ENCODE measurements at regions not wholly inside any gene's neighbourhood (a gene's known extent, or its start where the extent isn't known, plus 50 kb on each side); places are given as distances from the start of the nearest gene placed in this dataset.
"Not testable (repeated sequence)": the region's sequence is repeated elsewhere in the genome, so short reads cannot be mapped to it uniquely, and the experiment has no call there.

DNA sequence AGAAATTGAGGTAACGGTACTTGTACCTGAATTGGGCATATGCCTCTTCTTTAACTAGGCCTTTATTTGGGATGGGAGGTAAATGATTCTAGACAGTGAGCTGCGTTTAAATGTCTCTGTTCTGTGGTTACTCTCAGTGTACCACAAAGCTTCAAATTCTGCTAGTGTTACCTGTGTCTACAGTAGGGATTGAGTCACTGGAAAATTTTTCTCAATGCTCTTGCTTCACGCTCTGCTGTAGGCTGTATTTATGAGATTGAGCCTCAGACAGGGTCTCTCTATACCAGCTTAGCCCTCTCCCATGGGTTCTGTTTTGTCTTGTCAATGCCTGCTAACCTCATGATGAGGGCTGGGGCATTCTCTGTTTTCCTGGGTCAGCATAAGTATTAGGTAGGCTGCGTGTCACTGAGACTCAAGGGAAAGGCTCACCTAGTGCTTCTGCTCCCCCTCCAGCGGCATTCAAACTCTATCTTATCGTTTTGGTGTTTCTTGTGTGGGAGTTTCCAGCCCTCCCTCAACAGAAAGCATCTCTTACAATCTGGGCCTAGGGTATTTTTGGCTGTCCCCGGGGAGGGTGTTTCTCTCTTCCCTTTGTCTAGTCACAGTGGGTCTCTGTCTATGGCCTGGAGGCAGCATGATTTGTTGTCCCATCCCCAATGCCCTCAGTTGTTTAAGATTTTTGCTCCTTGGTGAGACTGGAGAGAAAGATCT is 285.8 kb downstream of the ADGRD1 start:
- H2AK5ac ChIP-seq (ENCODE audit: low read length), result no peak overlapping the region
- H3K27ac ChIP-seq (ENCODE audit: low read depth, low read length), result no peak overlapping the region
- H3K79me1 ChIP-seq (ENCODE audit: low read length), result no peaks in the 10 kb centered on the region
- H3K27me3 ChIP-seq (ENCODE audit: insufficient read depth, low read length), result no peaks in the 10 kb centered on the region
- H4K8ac ChIP-seq (ENCODE audit: low read depth, low read length), result no peak overlapping the region
- no peak overlapping the region for H3K18ac ChIP-seq (ENCODE audit: low read length)
- H2BK120ac ChIP-seq (ENCODE audit: insufficient read depth, low read length, poor library complexity), result no peak overlapping the region
- no peak overlapping the region for H3K4ac ChIP-seq (ENCODE audit: low read depth, low read length)
- no peak overlapping the region for H3K14ac ChIP-seq (ENCODE audit: low read length)
- peaks cover 4% of the 10 kb centered on the region for H3K9me3 ChIP-seq (ENCODE audit: insufficient read depth, low read depth, low read length)
- no peaks in the 10 kb centered on the region for H3K79me2 ChIP-seq (ENCODE audit: control insufficient read depth, insufficient read depth, low read length, poor library complexity)
- no peaks in the 10 kb centered on the region for H3K4me1 ChIP-seq (ENCODE audit: control insufficient read depth in 1 of 2, insufficient read depth in 2 of 2, low read length in 2 of 2)
- no peak overlapping the region for H4K91ac ChIP-seq (ENCODE audit: low read depth, low read length)
- no peaks in the 10 kb centered on the region for H3K36me3 ChIP-seq (ENCODE audit: control insufficient read depth in 1 of 2, insufficient read depth in 2 of 2, low read length in 2 of 2)
- no peak overlapping the region for H4K12ac ChIP-seq (ENCODE audit: low read depth, low read length)
- H3K4me2 ChIP-seq (ENCODE audit: low read length), result no peak overlapping the region
- no peak overlapping the region for H3K4me3 ChIP-seq (ENCODE audit: low read depth, low read length)
- no peak overlapping the region for H2BK12ac ChIP-seq (ENCODE audit: low read length)
- no peak overlapping the region for H3K9ac ChIP-seq (ENCODE audit: low read length)
- no CpG with 5 or more reads among the region's 7 CpGs for WGBS (ENCODE audit: extremely low coverage, insufficient coverage, insufficient read length)
- H2BK5ac ChIP-seq (ENCODE audit: low read depth, low read length, poor library complexity), result no peak overlapping the region
- no peak overlapping the region for H3K23ac ChIP-seq (ENCODE audit: low read length)
- H2AFZ ChIP-seq (ENCODE audit: insufficient read depth, low read length, poor library complexity), result no peak overlapping the region
- no peak for DNase-seq

DNA sequence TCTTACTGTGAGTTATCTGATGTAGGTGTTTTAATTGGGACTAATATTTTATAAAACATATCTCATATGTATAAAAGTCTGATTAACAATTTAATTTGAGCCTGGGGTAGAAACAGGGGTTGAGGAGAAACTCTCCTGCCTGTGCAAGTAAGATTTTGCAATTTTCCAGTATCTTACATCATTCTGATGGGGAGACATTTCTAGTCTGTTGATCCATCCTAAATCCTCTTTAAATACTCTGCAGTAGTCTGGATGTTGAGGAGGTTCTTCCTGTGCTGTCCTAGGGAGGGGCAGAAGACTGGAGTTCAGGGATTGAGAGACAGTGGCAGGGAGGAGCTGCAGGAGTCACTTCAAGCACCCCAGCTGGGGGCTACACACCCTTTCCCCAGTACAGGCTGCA is 287.8 kb downstream of the ADGRD1 start:
- H2AFZ ChIP-seq (ENCODE audit: insufficient read depth, low read length, poor library complexity), result no peak overlapping the region
- H3K79me2 ChIP-seq (ENCODE audit: control insufficient read depth, insufficient read depth, low read length, poor library complexity), result no peaks in the 10 kb centered on the region
- H3K9me3 ChIP-seq (ENCODE audit: insufficient read depth, low read depth, low read length), result peaks cover 4% of the 10 kb centered on the region
- H3K4me2 ChIP-seq (ENCODE audit: low read length), result no peak overlapping the region
- H4K8ac ChIP-seq (ENCODE audit: low read depth, low read length), result no peak overlapping the region
- H3K18ac ChIP-seq (ENCODE audit: low read length), result no peak overlapping the region
- H2BK12ac ChIP-seq (ENCODE audit: low read length), result no peak overlapping the region
- no peaks in the 10 kb centered on the region for H3K27me3 ChIP-seq (ENCODE audit: insufficient read depth, low read length)
- no peak overlapping the region for H3K23ac ChIP-seq (ENCODE audit: low read length)
- no peak overlapping the region for H3K4ac ChIP-seq (ENCODE audit: low read depth, low read length)
- H3K36me3 ChIP-seq (ENCODE audit: control insufficient read depth in 1 of 2, insufficient read depth in 2 of 2, low read length in 2 of 2), result no peaks in the 10 kb centered on the region
- no peak for DNase-seq
- H3K4me3 ChIP-seq (ENCODE audit: low read depth, low read length), result no peak overlapping the region
- no peak overlapping the region for H2AK5ac ChIP-seq (ENCODE audit: low read length)
- H2BK5ac ChIP-seq (ENCODE audit: low read depth, low read length, poor library complexity), result no peak overlapping the region
- H4K91ac ChIP-seq (ENCODE audit: low read depth, low read length), result no peak overlapping the region
- no peak overlapping the region for H4K12ac ChIP-seq (ENCODE audit: low read depth, low read length)
- no peak overlapping the region for H3K14ac ChIP-seq (ENCODE audit: low read length)
- H2BK120ac ChIP-seq (ENCODE audit: insufficient read depth, low read length, poor library complexity), result no peak overlapping the region
- no peak overlapping the region for H3K9ac ChIP-seq (ENCODE audit: low read length)
- H3K27ac ChIP-seq (ENCODE audit: low read depth, low read length), result no peak overlapping the region
- H3K4me1 ChIP-seq (ENCODE audit: control insufficient read depth in 1 of 2, insufficient read depth in 2 of 2, low read length in 2 of 2), result no peaks in the 10 kb centered on the region
- no peaks in the 10 kb centered on the region for H3K79me1 ChIP-seq (ENCODE audit: low read length)

DNA sequence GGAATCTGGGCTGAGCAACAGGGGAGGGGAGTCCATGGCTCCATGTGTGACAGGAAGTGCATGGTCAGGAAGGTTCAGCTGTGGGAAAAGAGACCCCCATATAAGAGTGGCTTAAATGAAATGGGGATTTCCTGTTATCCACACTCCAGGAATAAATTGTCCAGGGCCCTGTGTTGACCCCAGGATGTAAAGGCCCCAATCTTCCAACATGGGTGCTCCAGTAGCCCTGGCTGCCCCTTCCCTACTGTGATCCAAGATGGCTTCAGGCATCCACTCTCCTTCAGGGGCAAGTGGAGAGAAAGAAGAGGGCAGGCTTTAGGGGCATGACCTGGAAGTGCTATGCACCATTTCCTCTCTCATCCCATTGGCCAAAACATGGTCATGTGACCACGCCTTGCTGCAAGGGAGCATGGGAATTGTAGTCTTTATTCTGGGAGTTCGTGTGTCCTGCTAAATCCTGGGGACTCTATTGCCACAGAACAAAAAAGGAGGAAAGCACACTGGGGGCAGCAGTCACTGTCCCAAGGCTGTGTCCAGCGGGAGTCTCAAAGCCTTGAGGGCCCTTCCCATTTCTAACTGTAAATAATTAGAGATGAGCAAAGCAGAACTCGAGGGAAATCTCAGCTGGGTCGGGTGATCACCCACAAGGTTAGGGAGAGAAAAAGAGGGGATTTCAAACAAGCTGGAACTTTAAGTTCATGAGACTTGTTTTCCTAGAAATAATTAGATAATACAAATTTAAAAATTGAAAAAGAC is 289.2 kb downstream of the ADGRD1 start:
- no peak overlapping the region for H3K27ac ChIP-seq (ENCODE audit: low read depth, low read length)
- H3K4me2 ChIP-seq (ENCODE audit: low read length), result no peak overlapping the region
- H4K8ac ChIP-seq (ENCODE audit: low read depth, low read length), result no peak overlapping the region
- DNase-seq, result no peak
- H3K27me3 ChIP-seq (ENCODE audit: insufficient read depth, low read length), result no peaks in the 10 kb centered on the region
- H2BK120ac ChIP-seq (ENCODE audit: insufficient read depth, low read length, poor library complexity), result no peak overlapping the region
- H4K12ac ChIP-seq (ENCODE audit: low read depth, low read length), result no peak overlapping the region
- H3K9ac ChIP-seq (ENCODE audit: low read length), result no peak overlapping the region
- H3K36me3 ChIP-seq (ENCODE audit: control insufficient read depth in 1 of 2, insufficient read depth in 2 of 2, low read length in 2 of 2), result no peaks in the 10 kb centered on the region
- H4K91ac ChIP-seq (ENCODE audit: low read depth, low read length), result no peak overlapping the region
- no peaks in the 10 kb centered on the region for H3K79me1 ChIP-seq (ENCODE audit: low read length)
- no peak overlapping the region for H3K18ac ChIP-seq (ENCODE audit: low read length)
- H2BK5ac ChIP-seq (ENCODE audit: low read depth, low read length, poor library complexity), result no peak overlapping the region
- no CpG with 5 or more reads among the region's 5 CpGs for WGBS (ENCODE audit: extremely low coverage, insufficient coverage, insufficient read length)
- no peak overlapping the region for H2AK5ac ChIP-seq (ENCODE audit: low read length)
- no peaks in the 10 kb centered on the region for H3K79me2 ChIP-seq (ENCODE audit: control insufficient read depth, insufficient read depth, low read length, poor library complexity)
- H3K23ac ChIP-seq (ENCODE audit: low read length), result no peak overlapping the region
- H3K14ac ChIP-seq (ENCODE audit: low read length), result no peak overlapping the region
- no peak overlapping the region for H2AFZ ChIP-seq (ENCODE audit: insufficient read depth, low read length, poor library complexity)
- no peaks in the 10 kb centered on the region for H3K4me1 ChIP-seq (ENCODE audit: control insufficient read depth in 1 of 2, insufficient read depth in 2 of 2, low read length in 2 of 2)
- no peak overlapping the region for H3K4me3 ChIP-seq (ENCODE audit: low read depth, low read length)
- peaks cover 4% of the 10 kb centered on the region for H3K9me3 ChIP-seq (ENCODE audit: insufficient read depth, low read depth, low read length)
- H3K4ac ChIP-seq (ENCODE audit: low read depth, low read length), result no peak overlapping the region
- no peak overlapping the region for H2BK12ac ChIP-seq (ENCODE audit: low read length)

DNA sequence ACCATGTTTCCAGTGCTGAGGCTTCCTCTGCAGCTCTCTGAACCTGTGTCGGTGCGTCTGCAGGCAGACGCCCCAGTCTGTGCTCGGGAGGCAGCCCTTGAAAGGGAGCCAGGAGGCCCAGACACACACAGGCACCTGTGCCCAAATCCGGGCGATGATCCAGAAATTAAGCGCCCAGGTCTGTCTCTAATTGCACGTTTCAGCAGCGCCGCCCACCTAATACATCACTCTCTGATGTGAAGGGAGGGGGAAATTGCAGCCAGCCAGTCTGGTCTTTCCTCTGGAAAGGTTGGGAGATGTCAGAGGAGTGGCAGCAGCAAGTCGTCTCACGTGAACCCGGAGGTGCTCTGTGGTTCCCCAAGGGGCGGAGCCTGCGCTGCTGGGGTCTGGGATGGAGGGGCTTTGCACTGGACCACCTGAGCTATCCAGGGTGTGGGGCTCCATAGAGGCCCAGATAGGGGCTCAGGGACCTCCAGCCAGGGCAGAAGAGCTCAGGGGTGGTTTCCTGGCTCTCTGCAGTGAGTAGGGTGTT is 290.5 kb downstream of the ADGRD1 start:
- H3K79me2 ChIP-seq (ENCODE audit: control insufficient read depth, insufficient read depth, low read length, poor library complexity); H2AFZ ChIP-seq (ENCODE audit: insufficient read depth, low read length, poor library complexity); H3K36me3 ChIP-seq (ENCODE audit: control insufficient read depth in 1 of 2, insufficient read depth in 2 of 2, low read length in 2 of 2); H4K8ac ChIP-seq (ENCODE audit: low read depth, low read length); H3K4me1 ChIP-seq (ENCODE audit: control insufficient read depth in 1 of 2, insufficient read depth in 2 of 2, low read length in 2 of 2); H3K79me1 ChIP-seq (ENCODE audit: low read length); H4K91ac ChIP-seq (ENCODE audit: low read depth, low read length); H3K9ac ChIP-seq (ENCODE audit: low read length); H2BK5ac ChIP-seq (ENCODE audit: low read depth, low read length, poor library complexity); DNase-seq; H3K14ac ChIP-seq (ENCODE audit: low read length); H3K4me3 ChIP-seq (ENCODE audit: low read depth, low read length); H3K23ac ChIP-seq (ENCODE audit: low read length); H2BK12ac ChIP-seq (ENCODE audit: low read length); H2BK120ac ChIP-seq (ENCODE audit: insufficient read depth, low read length, poor library complexity); H3K9me3 ChIP-seq (ENCODE audit: insufficient read depth, low read depth, low read length); H3K27ac ChIP-seq (ENCODE audit: low read depth, low read length); H3K4ac ChIP-seq (ENCODE audit: low read depth, low read length); H2AK5ac ChIP-seq (ENCODE audit: low read length); H3K4me2 ChIP-seq (ENCODE audit: low read length); H3K27me3 ChIP-seq (ENCODE audit: insufficient read depth, low read length); H3K18ac ChIP-seq (ENCODE audit: low read length); H4K12ac ChIP-seq (ENCODE audit: low read depth, low read length): not testable (repeated sequence)
- WGBS (ENCODE audit: extremely low coverage, insufficient coverage, insufficient read length), result no CpG with 5 or more reads among the region's 15 CpGs

Data from trophoblast cell (in vitro differentiated cells and primary cell).